OCI-LY7 (cell line): ENCODE measurements at regions not wholly inside any gene's neighbourhood (a gene's known extent, or its start where the extent isn't known, plus 50 kb on each side); places are given as distances from the start of the nearest gene placed in this dataset.

ENCODE experiments used
- EZH2phosphoT487 ChIP-seq: fragments of 200-600 bp; sonication (generic); IDR thresholded peaks from 2 replicates; pipeline ENCODE4 v1.6.1; 2018; ENCODE audit warnings: low read depth, borderline replicate concordance, mild to moderate bottlenecking, mixed run types, antibody characterized with exemption, low read length, moderate library complexity, mixed read lengths
- TF ChIP-seq, protein P1 (sequence below): fragments of 200-600 bp; sonication (generic); conservative IDR thresholded peaks from 2 replicates; pipeline ENCODE4 v1.5.1; 2014; ENCODE audit warnings: mild to moderate bottlenecking, antibody characterized with exemption, low read length, moderate library complexity, mixed read lengths

- TF ChIP-seq, protein P1, sequence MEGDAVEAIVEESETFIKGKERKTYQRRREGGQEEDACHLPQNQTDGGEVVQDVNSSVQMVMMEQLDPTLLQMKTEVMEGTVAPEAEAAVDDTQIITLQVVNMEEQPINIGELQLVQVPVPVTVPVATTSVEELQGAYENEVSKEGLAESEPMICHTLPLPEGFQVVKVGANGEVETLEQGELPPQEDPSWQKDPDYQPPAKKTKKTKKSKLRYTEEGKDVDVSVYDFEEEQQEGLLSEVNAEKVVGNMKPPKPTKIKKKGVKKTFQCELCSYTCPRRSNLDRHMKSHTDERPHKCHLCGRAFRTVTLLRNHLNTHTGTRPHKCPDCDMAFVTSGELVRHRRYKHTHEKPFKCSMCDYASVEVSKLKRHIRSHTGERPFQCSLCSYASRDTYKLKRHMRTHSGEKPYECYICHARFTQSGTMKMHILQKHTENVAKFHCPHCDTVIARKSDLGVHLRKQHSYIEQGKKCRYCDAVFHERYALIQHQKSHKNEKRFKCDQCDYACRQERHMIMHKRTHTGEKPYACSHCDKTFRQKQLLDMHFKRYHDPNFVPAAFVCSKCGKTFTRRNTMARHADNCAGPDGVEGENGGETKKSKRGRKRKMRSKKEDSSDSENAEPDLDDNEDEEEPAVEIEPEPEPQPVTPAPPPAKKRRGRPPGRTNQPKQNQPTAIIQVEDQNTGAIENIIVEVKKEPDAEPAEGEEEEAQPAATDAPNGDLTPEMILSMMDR: no peak
- TF ChIP-seq EZH2phosphoT487: no peak
Measured at GRCh38 chr2:118711603-118712002, 135.8 kb downstream of the EN1 start.
